HG03558 (cell line): ENCODE measurements at regions not wholly inside any gene's neighbourhood (a gene's known extent, or its start where the extent isn't known, plus 50 kb on each side); places are given as distances from the start of the nearest gene placed in this dataset.
"Not testable (repeated sequence)": the region's sequence is repeated elsewhere in the genome, so short reads cannot be mapped to it uniquely, and the experiment has no call there.

Experiments used
- ATAC-seq: cut with Tn5 transposase; IDR thresholded peaks from one replicate; pipeline ENCODE4 v1.9.1; 2021; ENCODE audit warnings: moderate number of reproducible peaks; ENCODE audit not compliant: unreplicated experiment; ENCODE audit errors: extremely low read depth

DNA sequence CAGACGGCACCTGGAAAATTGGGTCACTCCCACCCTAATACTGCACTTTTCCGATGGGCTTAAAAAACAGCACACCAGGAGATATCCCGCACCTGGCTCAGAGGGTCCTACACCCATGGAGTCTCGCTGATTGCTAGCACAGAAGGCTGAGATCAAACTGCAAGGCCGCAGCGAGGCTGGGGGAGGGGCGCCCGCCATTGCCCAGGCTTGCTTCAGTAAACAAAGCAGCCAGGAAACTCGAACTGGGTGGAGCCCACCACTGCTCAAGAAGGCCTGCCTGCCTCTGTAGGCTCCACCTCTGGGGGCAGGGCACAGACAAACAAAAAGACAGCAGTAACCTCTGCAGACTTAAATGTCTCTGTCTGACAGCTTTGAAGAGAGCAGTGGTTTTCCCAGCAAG, 830.2 kb upstream of the GYPC start:
- not testable (repeated sequence) for ATAC-seq

DNA sequence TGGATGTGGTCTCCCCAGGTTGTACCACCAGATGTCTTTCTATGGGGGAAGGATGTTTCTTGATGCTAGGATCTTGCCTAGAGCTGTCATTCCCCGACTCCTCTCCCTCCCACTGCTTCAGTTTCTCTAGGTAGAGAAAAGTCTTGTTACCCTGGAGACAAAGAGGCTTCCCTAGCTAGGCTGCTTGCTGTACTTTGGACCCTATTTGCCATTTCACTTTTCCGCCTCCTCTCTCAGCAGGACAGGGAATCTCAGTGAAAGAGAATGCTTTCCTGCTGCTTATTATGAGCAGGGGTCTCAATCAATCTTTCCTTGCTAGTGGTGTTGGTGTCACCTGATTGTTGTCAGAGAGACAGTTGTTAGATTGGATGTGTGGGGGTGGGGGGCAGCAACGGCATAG, 818.8 kb upstream of the GYPC start:
- no peak for ATAC-seq

DNA sequence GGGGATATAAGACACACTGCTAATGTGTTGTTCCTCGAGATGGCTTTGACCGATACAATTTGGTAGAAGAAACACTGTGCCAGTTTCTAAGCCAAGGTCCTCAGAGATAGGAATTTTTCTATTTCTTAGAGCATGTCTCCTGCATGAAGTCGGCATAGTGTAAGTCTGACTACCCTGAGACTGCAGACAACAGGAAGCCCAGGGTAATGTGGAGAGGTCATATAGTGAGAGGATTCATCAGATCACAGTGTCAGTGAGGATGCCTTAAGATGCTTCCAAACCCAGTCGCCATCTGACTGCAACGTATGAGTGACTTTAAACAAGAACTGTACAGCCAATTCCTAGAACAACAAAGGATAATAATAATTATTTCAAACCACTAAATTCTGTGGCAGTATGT, 818.3 kb upstream of the GYPC start:
- ATAC-seq, result no peak

DNA sequence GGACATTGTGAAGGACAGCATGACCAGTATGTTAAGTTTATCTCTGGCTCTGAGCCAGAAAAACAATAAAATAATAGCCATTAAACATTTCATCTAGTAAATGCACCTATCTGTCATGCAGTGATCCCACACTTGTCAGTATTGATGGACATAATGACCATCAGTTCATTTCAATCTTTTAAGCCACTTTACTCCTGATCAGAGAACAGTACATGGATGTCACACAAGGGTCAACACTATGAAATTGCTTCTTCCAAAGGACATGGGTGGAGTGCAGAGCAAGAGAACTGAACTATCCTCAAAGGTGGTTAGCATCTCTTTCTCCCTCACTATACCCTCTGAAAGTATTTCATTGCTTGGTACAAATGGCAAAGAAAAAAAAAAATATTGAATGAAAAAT, 816.0 kb upstream of the GYPC start:
- ATAC-seq, result no peak

DNA sequence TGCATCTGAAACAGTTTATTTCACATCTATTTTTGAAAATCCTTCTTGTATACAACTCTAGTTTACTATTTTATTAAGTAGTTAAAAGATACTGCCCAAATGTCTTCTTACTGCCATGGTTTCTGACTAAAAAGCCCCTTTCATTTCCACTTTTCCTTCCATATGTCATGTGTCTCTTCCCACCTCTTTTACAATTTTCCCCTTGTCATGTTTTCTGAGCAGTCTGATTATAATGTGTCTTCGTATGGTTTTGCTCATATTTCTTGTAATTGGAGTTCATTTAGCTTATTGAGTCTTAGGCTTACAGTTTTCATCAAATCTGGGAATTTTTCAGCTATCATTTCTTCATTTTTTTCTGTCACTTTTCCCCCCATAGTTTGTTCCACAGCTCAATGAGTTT, 813.9 kb upstream of the GYPC start:
- ATAC-seq, result no peak

DNA sequence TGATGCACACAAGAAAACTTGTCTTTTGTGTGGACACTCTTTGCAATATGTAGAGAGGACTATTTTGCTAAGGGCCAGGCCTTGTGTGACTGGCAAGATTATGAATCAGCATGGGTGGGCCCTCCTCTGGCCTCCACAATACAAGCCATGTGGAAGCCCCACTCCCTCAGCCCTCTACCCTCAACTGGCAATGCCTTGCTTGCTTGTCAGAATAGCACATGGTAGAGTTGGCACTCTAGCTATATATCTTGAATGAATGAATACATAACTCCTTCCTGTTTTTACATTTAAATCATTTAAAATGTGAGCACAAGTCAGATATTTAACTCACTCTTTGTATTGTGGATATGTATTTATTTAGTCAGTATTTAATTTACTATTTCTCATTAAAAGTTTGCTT, 805.4 kb upstream of the GYPC start:
- ATAC-seq, result no peak

DNA sequence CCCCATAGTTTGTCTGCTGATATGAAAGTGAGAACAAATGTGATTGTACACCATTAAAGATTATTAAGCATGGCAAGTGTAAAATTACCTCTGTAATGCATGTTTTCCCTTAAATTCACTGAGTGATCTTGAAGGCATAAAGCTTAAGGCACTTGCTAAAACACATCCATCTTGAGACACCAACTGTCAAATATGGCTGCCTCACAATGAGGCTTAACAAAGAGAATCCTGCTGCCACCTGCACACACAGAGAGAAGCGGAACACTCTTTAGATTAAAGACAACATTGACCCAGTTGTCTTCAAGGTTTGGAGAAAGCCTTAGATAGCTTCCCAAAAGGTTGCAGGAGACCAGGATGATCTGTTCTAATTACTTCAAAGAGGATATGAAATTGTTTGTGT, 803.6 kb upstream of the GYPC start:
- no peak for ATAC-seq

DNA sequence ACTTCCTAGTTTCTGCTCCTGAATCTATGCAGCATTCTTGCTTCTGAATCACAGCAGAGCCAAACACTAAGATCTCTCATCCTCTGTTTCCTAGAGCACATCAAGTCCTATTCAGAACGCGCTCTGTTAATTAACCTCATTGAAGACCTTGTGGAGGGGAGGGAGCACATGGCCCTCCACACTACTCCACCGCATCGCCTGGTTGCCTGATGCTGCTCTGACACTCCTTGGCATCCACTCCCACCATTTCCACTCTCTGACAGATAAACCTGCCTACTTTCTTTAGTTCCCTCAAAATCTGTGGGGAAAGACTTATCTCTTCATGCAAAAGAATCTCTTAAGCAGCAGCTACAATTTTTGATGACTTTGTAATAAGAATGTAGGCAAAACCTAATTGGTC, 802.3 kb upstream of the GYPC start:
- no peak for ATAC-seq

DNA sequence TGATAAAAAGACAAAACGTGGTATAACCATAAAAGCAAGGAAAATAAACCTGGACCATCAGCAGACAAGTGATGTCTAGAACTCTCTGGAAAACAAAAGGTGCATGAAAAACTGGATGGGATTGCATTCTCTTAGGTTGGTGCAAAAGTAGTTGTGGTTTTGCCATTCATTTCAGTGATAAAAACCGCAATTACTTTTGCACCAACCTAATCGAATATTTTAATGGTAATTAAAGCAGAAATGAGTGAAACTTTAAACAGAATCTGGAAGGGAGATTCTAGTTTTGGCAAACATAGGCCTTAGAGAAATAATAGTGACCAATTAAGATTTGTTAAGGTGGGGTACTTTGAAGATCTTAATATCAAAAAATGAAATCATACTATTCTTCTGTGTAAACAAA, 800.8 kb upstream of the GYPC start:
- ATAC-seq, result no peak

DNA sequence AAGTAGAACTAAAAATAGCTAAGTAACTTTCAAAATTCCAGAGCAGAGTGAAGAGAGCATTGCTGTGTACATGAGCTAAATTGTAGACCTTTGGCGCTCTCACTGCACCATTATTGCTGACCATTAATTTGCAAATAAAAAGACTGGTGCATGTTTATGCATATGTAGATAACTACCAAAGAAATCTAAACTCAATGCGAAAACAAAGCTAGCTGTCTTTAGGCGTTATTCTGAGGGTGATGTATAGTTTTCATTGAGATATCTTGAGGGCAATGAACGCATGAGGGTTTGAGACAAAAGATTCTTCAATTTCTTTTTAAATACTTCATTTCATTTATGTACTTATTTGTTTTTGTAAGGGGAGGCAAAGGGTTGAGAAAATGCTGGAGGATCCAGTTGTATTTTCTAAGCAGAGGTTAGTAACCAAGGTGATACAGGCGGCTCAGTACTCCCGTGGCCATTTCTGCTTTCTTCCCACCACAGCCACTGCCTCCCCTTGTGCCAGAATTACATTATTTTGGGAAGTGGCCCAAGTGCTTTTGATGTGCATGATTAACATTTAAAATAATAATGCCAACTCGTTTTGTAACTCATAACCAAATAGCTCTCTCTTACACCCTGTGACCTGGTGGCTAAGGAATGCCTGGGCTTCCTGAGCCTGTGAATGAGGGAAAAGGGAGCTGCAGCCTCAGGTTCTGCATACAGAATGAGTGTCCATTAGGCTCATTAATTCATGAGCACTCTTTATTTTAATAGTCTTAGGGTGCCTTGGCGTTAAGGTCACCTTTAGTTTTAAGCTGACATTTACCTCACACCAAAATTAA, 797.8 kb upstream of the GYPC start:
- no peak for ATAC-seq

DNA sequence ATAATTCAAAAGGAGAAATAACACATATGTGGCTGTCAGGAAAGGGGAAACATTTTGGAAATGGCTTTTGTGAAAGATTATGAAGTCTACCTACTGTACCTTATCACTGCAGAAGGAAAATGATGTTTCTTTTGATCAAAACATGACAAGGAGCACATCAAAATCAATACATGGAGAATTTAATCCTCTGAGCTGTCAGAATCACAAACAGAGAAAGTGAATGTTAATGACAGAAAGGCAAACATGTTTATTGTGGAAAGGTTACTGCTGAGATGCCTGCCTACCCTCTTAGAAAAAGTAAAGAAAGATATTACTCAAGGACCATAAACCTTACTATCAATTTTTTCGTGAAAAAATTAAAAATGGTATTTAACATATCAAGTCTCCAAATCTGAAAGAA, 794.5 kb upstream of the GYPC start:
- ATAC-seq, result no peak

DNA sequence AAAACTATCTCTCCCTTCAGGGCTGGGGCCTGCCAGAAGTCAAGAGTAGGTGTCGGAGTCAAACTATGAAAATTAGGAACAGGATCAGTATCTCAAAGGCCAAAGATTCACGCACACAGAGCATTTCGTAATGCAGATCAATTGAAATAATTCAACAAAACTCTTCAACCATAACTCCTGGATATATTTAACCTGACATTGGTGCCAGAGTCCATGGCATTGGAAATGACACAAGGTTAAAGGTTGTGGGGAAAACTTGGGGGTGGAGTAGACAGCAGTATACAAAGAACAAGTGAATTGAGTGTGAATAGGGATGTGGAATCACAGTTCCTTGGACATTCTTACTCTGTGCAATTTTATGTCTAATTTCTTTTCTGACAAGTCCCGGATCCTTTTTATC, 788.0 kb upstream of the GYPC start:
- no peak for ATAC-seq

DNA sequence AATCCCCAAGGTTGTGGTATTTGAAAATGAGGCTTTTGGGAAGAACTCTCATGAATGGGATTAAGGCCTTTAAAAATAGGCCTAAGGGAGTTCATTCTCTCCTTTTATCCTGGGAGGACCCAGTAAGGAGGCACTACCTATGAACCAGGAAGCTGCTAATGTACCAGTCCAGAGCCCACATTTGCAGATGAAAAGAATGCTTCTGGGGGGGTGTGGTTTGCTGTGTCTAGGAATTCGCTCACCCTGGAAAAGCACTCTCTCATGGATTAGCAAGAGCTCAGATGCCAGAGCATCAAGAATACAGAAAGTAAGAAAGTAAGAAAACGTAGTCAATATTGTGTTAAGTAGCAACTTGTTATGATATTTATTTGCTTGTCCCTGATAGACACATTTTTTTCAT, 785.7 kb upstream of the GYPC start:
- ATAC-seq, result no peak

DNA sequence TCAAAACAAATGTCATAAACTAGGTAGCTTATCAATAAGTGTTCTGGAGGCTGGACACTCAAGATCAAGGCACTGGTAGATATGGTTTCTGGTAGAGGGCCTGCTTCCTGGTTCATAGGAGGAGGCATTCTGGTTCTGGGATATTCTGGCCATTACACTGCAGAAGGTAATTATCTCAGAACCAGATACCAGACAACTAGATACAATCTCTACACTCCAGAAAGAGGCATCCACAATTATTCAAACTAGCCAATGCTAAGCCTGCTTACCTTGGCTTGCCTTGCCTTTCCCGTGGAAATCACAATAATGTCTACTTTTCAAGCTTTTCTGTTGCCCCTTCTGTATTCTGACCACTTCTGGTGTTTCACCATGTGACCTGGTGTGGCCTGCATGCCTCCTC, 785.2 kb upstream of the GYPC start:
- ATAC-seq, result no peak

DNA sequence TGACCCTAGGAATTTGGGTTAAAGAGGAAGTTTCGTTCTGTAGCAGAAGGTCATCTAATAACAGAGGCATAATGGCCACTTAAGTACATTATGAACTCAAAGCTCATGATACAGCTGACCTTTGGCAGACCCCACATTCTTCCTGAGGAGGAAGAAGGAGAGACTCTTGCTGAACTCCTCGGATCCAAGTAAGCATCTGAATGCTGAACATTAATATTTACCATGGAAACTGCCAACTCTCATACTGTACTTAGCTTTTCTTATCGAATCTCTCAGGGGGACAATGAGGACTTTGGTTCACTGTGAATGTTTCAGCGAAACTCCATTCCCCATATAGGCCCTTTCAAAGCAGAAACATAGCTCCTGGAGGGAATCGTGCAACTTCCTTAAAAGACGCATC, 781.4 kb upstream of the GYPC start:
- ATAC-seq, result no peak

DNA sequence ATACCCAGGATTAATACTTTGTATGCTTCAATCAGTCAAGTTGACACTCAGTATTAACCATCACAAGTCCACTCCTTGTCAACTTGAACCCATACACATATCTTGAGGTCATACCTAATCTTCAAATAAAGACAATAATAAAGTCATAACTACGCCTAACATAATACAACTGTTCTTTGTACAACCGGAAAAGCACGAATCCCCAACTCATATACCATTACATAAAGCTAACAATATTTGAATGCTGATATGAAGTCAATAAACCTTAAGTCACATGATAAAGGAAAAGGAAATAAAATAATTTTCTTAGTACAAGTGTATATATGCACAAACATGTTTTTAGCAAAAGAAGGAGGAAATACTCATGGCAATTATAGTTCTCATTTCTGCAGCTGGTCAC, 770.6 kb upstream of the GYPC start:
- ATAC-seq, result no peak

DNA sequence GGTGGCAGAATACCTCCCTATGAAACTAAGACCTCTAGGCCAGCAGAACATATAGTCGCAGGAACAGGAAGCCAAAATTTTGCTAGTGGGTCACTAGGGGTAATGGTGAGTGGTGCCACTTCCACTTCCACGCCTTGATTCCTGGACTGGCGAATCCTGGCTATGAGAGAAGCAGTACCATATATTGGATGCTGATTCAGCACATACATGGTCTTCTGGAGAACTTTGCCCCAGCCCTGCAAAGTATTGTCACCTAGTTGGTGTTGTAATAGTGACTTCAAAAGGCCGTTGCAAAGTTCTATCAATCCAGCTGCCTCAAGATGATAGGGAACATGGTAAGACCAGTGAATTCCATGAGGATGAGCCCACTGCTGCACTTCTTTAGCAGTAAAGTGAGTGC, 769.8 kb upstream of the GYPC start:
- no peak for ATAC-seq

DNA sequence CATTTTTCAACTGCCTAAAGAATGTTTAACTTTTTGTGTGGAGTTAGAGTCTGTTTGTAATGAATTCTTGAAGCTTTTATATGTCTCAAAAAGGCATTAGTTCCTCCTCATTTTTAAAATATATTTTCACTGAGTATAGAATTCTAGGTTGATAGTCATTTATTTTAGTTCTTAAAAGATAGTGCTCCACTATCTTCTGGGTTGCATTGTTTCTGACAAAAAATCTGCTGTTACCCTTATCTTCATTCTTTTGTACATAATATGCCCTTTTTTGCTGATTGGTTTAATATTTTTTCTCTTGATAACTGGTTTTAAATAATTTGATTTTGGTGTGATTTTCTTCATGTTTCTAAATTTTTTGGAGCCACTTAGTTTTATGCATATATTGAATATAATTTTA, 754.7 kb upstream of the GYPC start:
- ATAC-seq, result no peak

DNA sequence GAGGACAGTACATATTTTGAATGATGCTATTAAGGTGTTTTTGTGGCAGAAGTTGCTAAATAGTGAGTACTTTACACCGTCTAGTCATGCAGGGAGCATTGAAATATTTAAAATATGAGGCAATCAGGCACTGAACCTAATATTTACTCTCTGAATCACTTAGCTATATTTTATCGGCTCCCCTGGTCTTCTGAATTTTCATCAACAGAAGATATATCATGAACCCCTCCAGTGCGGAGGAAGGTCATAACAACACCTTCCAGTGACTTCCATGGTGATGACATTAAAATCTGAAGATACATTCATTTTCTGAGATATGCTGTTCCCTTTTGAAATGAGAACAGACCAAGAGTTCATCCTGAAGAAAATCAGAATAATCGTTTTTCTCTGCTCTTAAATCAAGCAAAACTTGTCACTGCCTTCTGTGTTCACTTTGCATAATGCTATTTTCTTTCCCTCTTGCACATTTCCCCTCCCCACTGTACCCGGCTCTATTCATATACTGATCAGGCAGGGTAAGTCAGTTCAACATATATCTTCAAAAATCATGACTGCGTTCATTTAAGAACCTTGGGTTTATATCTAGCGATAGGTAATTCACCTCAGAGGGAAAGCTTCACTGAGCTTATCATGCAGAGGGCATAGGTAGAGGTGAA, 729.9 kb upstream of the GYPC start:
- no peak for ATAC-seq

DNA sequence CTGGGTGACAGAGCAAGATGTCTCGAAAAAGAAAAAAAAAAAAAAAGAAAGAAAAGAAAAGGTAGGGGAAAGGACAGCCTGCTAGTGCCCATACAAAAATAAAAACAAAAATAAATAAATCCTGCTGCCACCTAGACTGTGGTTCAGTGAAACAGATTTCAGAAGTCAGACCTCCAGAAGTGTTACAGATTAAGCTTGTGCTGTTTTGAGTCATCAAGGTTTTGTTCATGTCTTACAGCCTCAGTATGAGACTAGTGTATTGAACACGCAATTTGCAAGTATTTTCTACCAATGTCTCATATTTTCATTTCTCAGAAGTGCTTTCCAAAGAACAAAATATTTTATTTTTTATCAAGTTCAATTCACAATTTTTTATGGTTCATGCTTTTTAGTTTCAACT, 720.4 kb upstream of the GYPC start:
- no peak for ATAC-seq

DNA sequence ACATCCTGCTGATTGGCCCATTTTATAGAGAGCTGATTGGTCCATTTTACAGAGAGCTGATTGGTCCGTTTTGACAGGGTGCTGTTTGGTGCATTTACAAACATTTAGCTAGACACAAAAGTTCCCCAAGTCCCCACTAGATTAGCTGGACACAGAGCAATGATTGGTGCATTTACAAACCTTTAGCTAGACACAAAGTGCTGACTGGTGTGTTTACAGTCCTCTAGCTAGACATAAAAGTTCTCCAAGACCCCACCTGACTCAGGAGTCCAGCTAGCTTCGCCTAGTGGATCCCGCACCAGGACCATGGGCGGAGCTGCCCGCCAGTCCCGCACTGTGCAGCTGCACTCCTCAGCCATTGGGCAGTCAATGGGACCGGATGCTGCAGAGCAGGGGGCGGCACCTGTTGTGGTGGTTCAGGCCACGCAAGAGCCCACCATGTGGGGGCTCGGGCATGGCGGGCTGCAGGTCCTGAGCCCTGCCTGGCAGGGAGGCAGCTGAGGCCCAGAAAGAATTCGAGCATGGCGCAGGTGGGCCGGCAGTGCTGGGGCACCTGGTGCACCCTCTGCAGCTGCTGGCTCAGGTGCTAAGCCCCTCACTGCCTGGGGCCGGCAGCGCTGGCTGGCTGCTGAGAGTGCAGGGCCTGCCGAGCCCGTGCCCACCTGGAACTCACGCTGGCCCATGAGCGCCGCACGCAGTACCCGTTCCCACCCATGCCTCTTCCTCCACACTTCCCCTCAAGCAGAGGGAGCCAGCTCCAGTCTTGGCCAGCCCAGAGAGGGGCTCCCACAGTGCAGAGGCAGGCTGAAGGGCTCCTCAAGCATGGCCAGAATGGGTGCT, 713.2 kb upstream of the GYPC start:
- ATAC-seq, result no peak
